Upper lobe of left lung (tissue), 4 donors: ENCODE measurements at regions not wholly inside any gene's neighbourhood (a gene's known extent, or its start where the extent isn't known, plus 50 kb on each side); places are given as distances from the start of the nearest gene placed in this dataset.

Experiments used
- CTCF ChIP-seq, 6 experiments: fragments of 450-650 bp in 4 of 6; fragments of 200-600 bp in 2 of 6; sonication (generic) in 2 of 6; IDR thresholded peaks; one replicate each; pipeline ENCODE4 v1.5.1; 2016 to 2019; ENCODE audit warnings: antibody characterized with exemption in 6 of 6
- EP300 ChIP-seq, 4 donors: sonication (generic); formaldehyde crosslinking; IDR thresholded peaks; one replicate each; pipeline ENCODE4 v1.5.1; 2017; ENCODE audit warnings: antibody characterized with exemption in 4 of 4, control low read depth in 2 of 4
- POLR2A ChIP-seq, 4 donors: fragments of 450-650 bp; IDR thresholded peaks; one replicate each; pipeline ENCODE4 v1.5.1; 2016 to 2017; ENCODE audit warnings: antibody characterized with exemption in 4 of 4, mild to moderate bottlenecking in 2 of 4
- POLR2AphosphoS5 ChIP-seq, 2 donors: sonication (generic); formaldehyde crosslinking; IDR thresholded peaks; one replicate each; pipeline ENCODE4 v1.5.1; 2017; ENCODE audit warnings: antibody characterized with exemption in 2 of 2

- TF ChIP-seq CTCF (IDR thresholded peaks at IDR 0.05) = no peak
- TF ChIP-seq EP300 (IDR thresholded peaks at IDR 0.05) = no peak
- TF ChIP-seq POLR2AphosphoS5 (IDR thresholded peaks at IDR 0.05) = no peak
- TF ChIP-seq POLR2A (IDR thresholded peaks at IDR 0.05) = no peak
Measured at GRCh38 chrY:19011605-19012090, 238.1 kb upstream of the HSFY2 start.
